Limb (tissue), 2 donors: ENCODE measurements at regions not wholly inside any gene's neighbourhood (a gene's known extent, or its start where the extent isn't known, plus 50 kb on each side); places are given as distances from the start of the nearest gene placed in this dataset.
"Not testable (repeated sequence)": the region's sequence is repeated elsewhere in the genome, so short reads cannot be mapped to it uniquely, and the experiment has no call there.

ENCODE experiments used
- DNase-seq, 2 donors: peaks; one replicate each; pipeline ENCODE4 v3.0.0-alpha.2; 2016; ENCODE audit errors: extremely low spot score in 2 of 2

DNA sequence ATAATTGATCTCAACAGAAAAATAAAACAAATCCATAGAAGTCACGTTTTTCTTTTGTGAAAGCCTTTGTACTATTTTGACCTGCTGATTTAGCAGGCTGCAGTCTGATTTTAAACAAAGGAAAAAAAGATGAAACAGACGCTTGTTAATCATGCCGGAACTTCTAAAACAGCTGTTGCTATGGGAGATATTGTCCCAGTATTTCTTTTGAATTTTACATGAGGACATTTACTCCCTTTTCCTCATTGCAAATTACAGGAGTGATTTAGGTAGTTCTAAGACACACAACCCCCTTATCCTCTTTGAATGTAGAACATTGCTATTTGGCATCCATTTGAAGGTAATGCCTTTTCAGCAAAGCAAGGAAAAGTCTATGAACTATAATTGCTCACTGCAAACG is 416.1 kb downstream of the BCKDHB start:
- DNase-seq: no peak

GRCh38 chr6:80519811-80520594 is 413.5 kb downstream of the BCKDHB start:
- no peak for DNase-seq

- no peak for DNase-seq
Measured at GRCh38 chr6:80517525-80517924, 411.1 kb downstream of the BCKDHB start.

DNA sequence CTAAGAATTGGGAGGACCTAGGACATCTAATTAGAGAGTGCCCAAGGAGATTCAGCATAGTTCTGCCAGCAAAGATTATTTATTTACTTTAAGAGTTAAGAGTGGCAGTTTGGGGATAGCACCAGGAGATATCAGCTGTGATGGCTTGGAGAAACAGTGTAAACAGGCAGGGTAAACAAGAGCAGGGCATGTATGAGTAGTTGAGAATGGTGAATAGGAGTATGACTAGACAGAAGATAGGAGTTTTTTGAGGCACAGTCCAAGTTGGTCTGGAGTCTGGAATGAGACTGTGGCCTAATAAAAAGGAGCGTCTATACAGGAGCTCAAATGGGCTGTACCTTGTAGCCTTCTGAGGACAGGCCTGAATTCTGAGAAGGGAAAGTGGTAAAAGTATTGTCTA is 404.1 kb downstream of the BCKDHB start:
- not testable (repeated sequence) for DNase-seq

GRCh38 chr6:80508885-80509630 is 402.6 kb downstream of the BCKDHB start:
- DNase-seq: no peak

- DNase-seq: no peak
Measured at GRCh38 chr6:80504882-80505281, 398.4 kb downstream of the BCKDHB start.

GRCh38 chr6:80503660-80504059 is 397.2 kb downstream of the BCKDHB start:
- DNase-seq: no peak

DNA sequence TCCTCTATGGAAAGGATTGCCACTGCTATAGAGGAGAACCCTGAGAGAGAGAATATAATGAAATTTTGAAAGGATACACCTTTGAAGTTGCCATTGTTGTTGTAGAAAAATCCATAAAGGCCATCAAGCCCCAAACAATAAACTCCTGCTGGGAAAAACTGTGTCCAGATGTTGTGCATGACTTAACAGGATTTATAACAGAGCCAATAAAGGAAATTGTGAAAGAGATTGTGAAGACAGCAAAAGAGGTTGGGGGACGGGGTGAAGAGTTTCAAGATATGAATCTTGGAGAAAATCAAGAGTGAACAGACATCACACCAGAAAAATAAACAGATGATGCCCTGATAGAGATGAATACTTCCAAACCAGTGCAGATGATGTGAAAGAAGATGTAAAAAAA is 396.4 kb downstream of the BCKDHB start:
- no peak for DNase-seq

DNA sequence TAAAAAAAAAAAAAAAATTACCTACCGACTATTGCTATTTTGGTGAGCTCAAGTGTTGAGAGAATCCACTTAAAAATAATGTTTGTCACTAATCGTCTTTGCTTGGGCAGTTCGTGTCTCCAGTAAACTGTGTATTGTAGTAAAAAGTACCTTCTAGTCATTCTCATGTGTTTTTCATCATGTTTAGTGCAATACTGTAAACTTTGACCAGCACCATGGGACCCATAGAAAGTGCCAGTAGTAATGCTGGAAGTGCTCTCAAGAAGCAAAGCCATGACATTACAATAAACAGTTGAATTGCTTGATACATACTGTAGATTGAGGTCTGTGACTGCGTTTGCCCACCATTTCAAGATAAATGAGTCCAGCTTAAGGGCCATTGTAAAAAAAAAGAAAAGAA is 395.2 kb downstream of the BCKDHB start:
- DNase-seq: no peak

- not testable (repeated sequence) for DNase-seq
Measured at GRCh38 chr6:80497696-80498486, 391.4 kb downstream of the BCKDHB start.

- no peak for DNase-seq
Measured at GRCh38 chr6:80489911-80490635, 383.6 kb downstream of the BCKDHB start.

GRCh38 chr6:80488190-80488589 is 381.7 kb downstream of the BCKDHB start:
- no peak for DNase-seq

DNA sequence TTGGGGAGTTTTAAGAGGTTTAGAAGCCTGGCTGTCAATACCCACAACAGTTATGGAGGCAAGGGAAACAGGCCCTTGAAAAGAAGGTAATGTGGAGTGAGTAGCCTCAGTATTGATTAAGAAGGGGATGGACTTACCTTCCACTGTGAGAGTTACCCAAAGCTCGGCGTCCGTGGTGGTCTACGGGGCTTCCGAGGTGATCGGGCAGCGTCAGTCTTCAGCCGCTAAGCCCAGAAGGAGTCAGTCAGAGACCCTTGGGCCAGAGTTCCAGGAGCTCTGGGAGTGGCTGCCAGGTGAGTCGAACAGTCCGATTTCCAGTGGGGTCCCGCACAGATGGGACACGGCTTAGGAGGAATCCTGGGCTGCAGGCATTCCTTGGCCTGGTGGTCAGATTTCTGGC is 379.0 kb downstream of the BCKDHB start:
- not testable (repeated sequence) for DNase-seq

DNA sequence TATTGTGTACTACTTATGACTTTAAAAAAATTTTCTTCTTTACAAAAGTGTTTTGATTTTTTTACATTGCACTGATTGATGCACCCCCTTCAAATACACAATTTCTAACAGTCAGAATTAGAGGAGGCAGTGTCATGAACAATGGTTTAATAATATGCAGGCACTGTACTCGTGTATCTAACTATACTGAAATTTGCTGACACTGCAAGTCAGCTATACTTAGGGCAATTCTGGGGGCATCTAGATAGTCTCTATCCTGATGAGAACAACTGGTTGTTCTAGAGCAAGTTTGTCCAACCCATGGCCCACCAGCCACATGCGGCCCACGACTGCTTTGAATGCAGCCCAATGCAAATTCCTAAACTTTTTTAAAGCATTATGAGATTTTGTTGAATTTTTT is 375.6 kb downstream of the BCKDHB start:
- no peak for DNase-seq

DNA sequence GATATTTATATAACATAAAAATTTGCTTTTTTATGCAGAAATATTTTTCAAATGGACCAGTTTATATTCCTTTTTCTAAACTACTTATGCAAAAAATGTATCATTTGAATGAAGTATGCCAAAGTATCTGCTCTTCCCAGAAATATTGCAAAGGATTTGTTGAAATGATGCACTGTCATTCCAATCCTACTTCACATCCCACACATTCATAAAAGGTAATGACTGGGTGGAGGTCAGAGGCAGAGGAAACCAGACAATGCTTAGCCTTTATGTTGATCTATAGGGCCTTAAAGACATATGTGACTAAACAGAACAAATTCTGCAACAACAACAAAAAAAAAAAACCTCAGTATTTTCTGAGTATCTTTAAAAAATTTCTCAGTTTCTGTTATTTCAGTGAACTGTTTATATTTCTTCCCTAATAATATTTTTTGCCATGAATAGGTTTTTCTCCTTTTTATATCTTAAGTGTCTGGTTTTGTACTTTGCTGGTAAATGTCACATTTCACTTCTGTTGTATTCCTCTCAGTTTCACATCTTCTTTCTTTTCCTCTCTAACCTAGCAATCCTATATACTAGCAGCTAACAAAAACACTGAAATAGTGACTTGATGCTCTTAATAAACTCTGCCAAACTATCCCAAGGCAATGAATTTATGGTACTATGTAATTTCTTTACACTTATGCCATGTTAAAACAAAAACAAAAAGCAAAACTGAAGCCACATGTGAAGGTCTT is 374.1 kb downstream of the BCKDHB start:
- DNase-seq: no peak

- no peak for DNase-seq
Measured at GRCh38 chr6:80478030-80478429, 371.6 kb downstream of the BCKDHB start.

DNA sequence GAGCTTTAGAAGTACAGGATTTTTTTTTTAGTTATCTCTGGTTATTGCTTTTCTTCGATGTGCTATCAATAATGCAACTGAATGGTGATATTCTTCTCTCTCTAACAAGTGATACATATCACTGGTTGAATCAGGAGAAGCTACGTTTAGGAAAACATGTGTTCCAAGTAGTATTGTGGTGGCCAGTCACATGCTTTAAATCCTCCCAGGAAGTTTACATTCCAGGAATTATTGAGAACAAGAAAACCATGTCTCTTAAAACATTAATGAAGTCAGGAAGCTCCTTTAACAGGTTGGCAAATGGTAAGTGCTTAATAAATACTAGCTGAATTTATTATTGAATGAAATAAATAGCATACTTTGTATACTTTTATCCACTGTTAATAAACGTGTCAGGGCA is 371.1 kb downstream of the BCKDHB start:
- DNase-seq: no peak

- no peak for DNase-seq
Measured at GRCh38 chr6:80472271-80472670, 365.8 kb downstream of the BCKDHB start.

DNA sequence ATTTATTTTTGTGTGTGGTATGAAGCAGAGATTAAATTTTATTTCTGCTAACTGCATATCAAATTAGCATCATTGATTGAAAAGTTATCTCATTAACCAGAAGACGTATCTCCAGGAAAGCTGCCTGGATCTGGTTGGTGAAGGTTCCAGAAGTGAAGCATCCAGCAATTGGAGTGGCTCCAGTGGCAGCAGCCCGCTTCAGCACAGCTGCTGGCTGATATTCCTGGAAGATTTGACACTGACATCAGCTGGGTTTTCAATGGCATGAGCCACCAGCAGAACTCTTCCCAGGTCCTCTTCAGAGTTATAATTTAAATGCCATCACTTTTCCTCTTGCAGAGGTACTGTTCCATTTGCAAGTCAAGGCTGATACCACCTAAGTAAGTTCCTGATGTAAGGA is 363.5 kb downstream of the BCKDHB start:
- no peak for DNase-seq

DNA sequence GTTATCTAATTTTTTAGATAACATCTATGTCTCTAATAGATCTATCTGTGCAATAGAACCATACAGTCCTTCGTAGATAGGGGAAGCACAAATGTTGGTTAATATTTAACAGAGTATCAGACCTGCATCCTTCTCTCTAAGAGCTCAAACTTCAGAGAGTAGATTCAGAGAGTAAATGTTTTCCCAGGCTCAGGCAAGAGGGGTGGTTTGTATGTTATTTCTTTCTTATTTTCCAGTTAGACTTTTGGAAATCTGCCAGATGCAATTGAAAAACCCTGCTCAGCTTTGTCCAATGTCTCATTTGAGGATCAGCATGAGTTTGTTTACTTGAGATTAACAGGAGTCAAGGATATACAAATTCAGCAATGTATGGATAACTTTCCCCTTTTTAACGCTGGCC is 361.9 kb downstream of the BCKDHB start:
- DNase-seq: no peak

DNA sequence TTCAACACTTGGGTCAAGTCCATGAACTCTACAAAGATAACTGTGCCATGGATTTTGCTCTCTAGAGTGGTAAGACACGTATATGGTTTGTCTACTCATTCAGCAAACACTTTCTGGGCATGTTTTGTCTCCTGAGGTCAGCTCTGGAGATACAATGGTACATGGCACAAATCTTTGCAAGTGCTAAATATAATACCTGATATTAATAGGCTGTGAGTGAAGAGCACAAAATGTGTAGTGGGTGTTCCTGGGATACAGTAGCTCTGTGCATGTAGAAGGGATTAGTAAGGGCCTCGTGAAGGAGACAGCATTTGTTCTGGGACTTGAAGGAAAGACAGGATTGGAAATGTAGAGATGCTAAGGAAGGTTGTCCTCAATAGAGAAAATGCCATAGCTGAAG is 360.9 kb downstream of the BCKDHB start:
- DNase-seq: no peak
